NCI-H2081 (cell line): ENCODE measurements at regions not wholly inside any gene's neighbourhood (a gene's known extent, or its start where the extent isn't known, plus 50 kb on each side); places are given as distances from the start of the nearest gene placed in this dataset.

Source experiments
- DNase-seq, 2 experiments: peaks; one replicate each; lab custom pipeline; 2025; lab: John Stamatoyannopoulos, UW

GRCh38 chr18:67380867-67381266, 135.7 kb downstream of the DSEL start:
- no peak for DNase-seq

- DNase-seq: no peak
Observed at GRCh38 chr18:67379981-67380380, 136.5 kb downstream of the DSEL start.

GRCh38 chr18:67376372-67376771, 140.1 kb downstream of the DSEL start:
- no peak for DNase-seq

GRCh38 chr18:67373636-67374035, 142.9 kb downstream of the DSEL start:
- DNase-seq: no peak

GRCh38 chr18:67367540-67367939, 149.0 kb downstream of the DSEL start:
- DNase-seq: no peak

- DNase-seq: no peak
Observed at GRCh38 chr18:67363694-67364093, 152.8 kb downstream of the DSEL start.

- no peak for DNase-seq
Observed at GRCh38 chr18:67362906-67363305, 153.6 kb downstream of the DSEL start.

GRCh38 chr18:67359873-67360838, 156.4 kb downstream of the DSEL start:
- no peak for DNase-seq

- no peak for DNase-seq
Observed at GRCh38 chr18:67358947-67359346, 157.6 kb downstream of the DSEL start.

- no peak for DNase-seq
Observed at GRCh38 chr18:67354692-67355091, 161.8 kb downstream of the DSEL start.

GRCh38 chr18:67354091-67354490, 162.4 kb downstream of the DSEL start:
- no peak for DNase-seq

GRCh38 chr18:67347438-67347837, 169.1 kb downstream of the DSEL start:
- no peak for DNase-seq

- no peak for DNase-seq
Observed at GRCh38 chr18:67342159-67342558, 174.4 kb downstream of the DSEL start.

- DNase-seq: no peak
Observed at GRCh38 chr18:67337696-67338095, 178.8 kb downstream of the DSEL start.

GRCh38 chr18:67331857-67332256, 184.7 kb downstream of the DSEL start:
- no peak for DNase-seq

- DNase-seq: no peak
Observed at GRCh38 chr18:67319109-67319508, 197.4 kb downstream of the DSEL start.

- no peak for DNase-seq
Observed at GRCh38 chr18:67318651-67319050, 197.9 kb downstream of the DSEL start.

GRCh38 chr18:67310826-67311225, 205.7 kb downstream of the DSEL start:
- no peak for DNase-seq

- DNase-seq: no peak
Observed at GRCh38 chr18:67308819-67309218, 207.7 kb downstream of the DSEL start.

GRCh38 chr18:67305466-67305865, 211.1 kb downstream of the DSEL start:
- no peak for DNase-seq

- no peak for DNase-seq
Observed at GRCh38 chr18:67302043-67302442, 214.5 kb downstream of the DSEL start.

GRCh38 chr18:67301592-67301991, 214.9 kb downstream of the DSEL start:
- no peak for DNase-seq

- DNase-seq: peak in 1 of 2 experiments; percentile 40
Observed at GRCh38 chr18:67300498-67300897, 216.0 kb downstream of the DSEL start.

- DNase-seq: no peak
Observed at GRCh38 chr18:67292814-67293213, 223.7 kb downstream of the DSEL start.
